ENCODE measurements at regions not wholly inside any gene's neighbourhood (a gene's known extent, or its start where the extent isn't known, plus 50 kb on each side); places are given as distances from the start of the nearest gene placed in this dataset.
"Not testable (repeated sequence)": the region's sequence is repeated elsewhere in the genome, so short reads cannot be mapped to it uniquely, and the experiment has no call there.

DNA sequence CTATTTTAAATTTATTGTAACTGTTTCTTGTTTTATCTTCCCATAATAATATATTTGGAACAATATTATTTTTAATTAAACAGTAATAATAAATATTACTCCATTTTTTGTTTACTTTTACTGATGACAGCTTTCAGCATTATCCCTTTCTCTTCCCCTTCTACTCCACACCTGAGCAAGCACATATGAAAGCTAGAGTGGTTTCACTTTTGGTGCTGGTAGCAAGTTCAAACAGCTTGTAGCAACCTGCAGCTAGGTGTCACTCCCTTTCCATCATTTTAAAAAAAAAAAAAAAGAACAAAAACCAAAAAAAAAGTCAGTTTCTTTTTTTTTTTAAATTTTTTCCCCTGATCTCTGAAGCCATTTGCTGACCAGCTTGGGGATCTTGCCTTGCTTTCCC is 801.8 kb downstream of the CCDC85A start:
- Mint-ChIP-seq H3K27ac (no peak overlapping the region), H3K27me3 (no peaks in the 10 kb centered on the region), H3K4me3 (no peak overlapping the region), H3K9me3 (peaks cover 16% of the 10 kb centered on the region), H3K36me3 (no peaks in the 10 kb centered on the region), H3K4me1 (ENCODE audit: low read depth) (no peaks in the 10 kb centered on the region)
- ChIA-PET POLR2A (no interaction called here), CTCF (no interaction called here)
- no peak for DNase-seq
- intact Hi-C loops (cut with micrococcal nuclease): no loop called here

DNA sequence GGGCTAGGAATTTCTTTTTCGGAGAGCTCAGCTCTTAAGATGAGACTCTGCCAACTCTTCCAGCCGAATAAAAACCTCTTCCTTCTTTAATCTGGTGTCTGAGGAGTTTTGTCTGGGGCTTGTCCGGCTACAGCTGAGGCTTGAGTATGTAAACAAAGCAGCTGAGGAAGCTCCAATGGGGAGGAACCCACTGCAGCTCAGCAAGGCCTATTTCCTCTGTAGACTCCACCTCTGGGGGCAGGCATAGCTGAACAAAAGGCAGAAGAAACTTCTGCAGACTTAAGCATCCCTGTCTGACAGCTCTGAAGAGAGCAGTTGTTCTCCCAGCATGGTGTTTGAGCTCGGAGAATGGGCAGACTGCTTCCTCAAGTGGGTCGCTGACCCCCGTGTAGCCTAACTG is 838.7 kb downstream of the CCDC85A start:
- POLR2A ChIA-PET: no interaction called here
- intact Hi-C loops (cut with micrococcal nuclease): no loop called here
- Mint-ChIP-seq H3K27ac (no peak overlapping the region), H3K4me1 (ENCODE audit: low read depth) (no peaks in the 10 kb centered on the region), H3K9me3 (peaks cover 35% of the 10 kb centered on the region), H3K27me3 (no peaks in the 10 kb centered on the region), H3K36me3 (no peaks in the 10 kb centered on the region), H3K4me3 (no peak overlapping the region)
- no peak for DNase-seq
- CTCF ChIA-PET: no interaction called here

DNA sequence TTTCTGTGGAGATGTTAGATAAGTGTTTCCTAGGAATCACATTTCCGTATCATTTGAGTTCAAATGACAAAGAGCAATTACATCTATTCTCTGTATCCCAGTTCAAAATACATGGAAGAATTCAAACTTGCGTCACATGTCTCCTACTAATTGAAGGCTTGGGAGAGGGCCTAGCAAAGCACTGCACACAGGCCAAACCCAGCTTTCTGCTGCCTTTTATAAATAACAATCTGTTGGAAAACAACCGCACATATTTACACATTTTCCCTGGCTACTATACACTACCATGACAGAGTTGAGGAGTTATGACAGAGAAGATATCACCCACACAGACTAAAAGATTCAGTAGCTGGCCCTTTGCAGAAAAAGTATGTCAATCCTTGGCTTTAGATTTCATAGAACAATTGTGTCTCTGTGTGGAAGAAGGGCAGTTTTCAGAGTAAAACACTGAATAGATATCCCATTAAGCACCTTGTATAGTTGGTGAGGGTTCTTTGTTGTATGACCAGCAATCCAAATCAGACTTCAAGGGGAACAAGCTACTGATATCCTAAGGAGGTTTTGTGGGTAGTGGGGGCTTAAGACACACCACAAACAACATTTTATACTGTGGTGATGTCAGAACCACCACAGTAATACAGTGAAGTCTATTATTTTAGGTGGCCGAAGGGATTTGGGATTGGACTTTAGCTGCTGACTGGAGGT is 861.3 kb downstream of the CCDC85A start:
- no peaks in the 10 kb centered on the region for H3K27me3 Mint-ChIP-seq
- ChIA-PET POLR2A (no interaction called here), CTCF (no interaction called here)
- no peaks in the 10 kb centered on the region for H3K36me3 Mint-ChIP-seq
- H3K27ac Mint-ChIP-seq: no peak overlapping the region
- H3K4me3 Mint-ChIP-seq: no peak overlapping the region
- no peak for DNase-seq
- peaks cover 18% of the 10 kb centered on the region for H3K9me3 Mint-ChIP-seq
- intact Hi-C loops (cut with micrococcal nuclease): no loop called here
- no peaks in the 10 kb centered on the region for H3K4me1 Mint-ChIP-seq (ENCODE audit: low read depth)

DNA sequence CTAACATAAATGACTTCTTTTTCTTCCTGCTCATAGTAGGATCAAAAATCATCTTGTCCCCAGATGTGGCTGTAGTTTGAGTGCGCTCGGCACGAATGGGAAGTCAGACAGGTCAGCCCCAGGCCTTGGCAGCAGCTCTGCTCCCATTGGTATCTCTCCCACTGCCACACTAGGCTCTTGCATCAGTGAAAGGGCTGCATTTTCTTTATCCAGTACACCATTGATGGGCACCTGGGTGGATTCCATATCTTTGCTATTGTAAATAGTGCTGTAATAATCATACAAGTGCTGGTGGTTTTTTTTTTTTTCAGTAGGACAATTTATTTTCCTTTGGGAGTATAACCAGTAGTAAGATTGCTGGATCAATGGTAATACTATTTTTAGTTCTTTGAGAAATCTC is 865.5 kb downstream of the CCDC85A start:
- no peak for DNase-seq
- ChIA-PET POLR2A (no interaction called here), CTCF (no interaction called here)
- Mint-ChIP-seq H3K4me1 (ENCODE audit: low read depth) (no peaks in the 10 kb centered on the region), H3K36me3 (no peaks in the 10 kb centered on the region), H3K27me3 (no peaks in the 10 kb centered on the region), H3K9me3 (peaks cover 16% of the 10 kb centered on the region), H3K4me3 (no peak overlapping the region), H3K27ac (no peak overlapping the region)
- intact Hi-C loops (cut with micrococcal nuclease): no loop called here

GRCh38 chr2:57050007-57050406 is 866.2 kb downstream of the CCDC85A start:
- no peaks in the 10 kb centered on the region for H3K27me3 Mint-ChIP-seq
- no peak for DNase-seq
- H3K9me3 Mint-ChIP-seq: peaks cover 16% of the 10 kb centered on the region
- ChIA-PET POLR2A (no interaction called here), CTCF (no interaction called here)
- H3K36me3 Mint-ChIP-seq: no peaks in the 10 kb centered on the region
- no peak overlapping the region for H3K4me3 Mint-ChIP-seq
- no peaks in the 10 kb centered on the region for H3K4me1 Mint-ChIP-seq (ENCODE audit: low read depth)
- no peak overlapping the region for H3K27ac Mint-ChIP-seq
- intact Hi-C loops (cut with micrococcal nuclease): no loop called here

- H3K4me1 Mint-ChIP-seq (ENCODE audit: low read depth); H3K4me3 Mint-ChIP-seq; H3K27me3 Mint-ChIP-seq; intact Hi-C loops (cut with micrococcal nuclease); H3K27ac Mint-ChIP-seq; CTCF ChIA-PET; H3K36me3 Mint-ChIP-seq; POLR2A ChIA-PET; DNase-seq: not testable (repeated sequence)
- H3K9me3 Mint-ChIP-seq: peaks cover 12% of the 10 kb centered on the region
These were observed 882.5 kb downstream of the CCDC85A start for GRCh38 chr2:57066301-57066700.

- Mint-ChIP-seq H3K4me3 (no peak overlapping the region), H3K36me3 (no peaks in the 10 kb centered on the region), H3K9me3 (peaks cover 20% of the 10 kb centered on the region), H3K27me3 (no peaks in the 10 kb centered on the region), H3K27ac (no peak overlapping the region), H3K4me1 (ENCODE audit: low read depth) (no peaks in the 10 kb centered on the region)
- ChIA-PET CTCF (no interaction called here), POLR2A (no interaction called here)
- DNase-seq: no peak
- intact Hi-C loops (cut with micrococcal nuclease): no loop called here
These were observed 891.4 kb downstream of the CCDC85A start for GRCh38 chr2:57075226-57075625.

DNA sequence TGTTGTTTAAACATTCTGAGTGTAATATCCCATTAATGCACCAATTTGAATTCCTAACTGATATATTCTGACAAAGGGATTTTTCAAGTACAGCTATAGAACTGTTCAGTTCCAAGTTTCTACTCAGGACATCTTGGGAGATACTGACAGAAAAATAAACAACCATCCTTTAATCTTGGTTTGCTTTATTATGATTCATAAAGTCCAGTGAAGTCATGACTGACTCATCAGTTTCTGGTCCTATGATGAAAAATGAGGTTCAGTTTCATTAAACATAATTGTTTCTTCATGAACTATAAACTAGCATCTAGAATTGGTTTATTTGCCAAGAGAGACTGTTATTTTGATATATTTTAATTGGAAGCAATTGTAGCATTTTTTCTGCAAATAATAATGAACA is 896.2 kb downstream of the CCDC85A start:
- H3K36me3 Mint-ChIP-seq: no peaks in the 10 kb centered on the region
- ChIA-PET CTCF (no interaction called here), POLR2A (interaction anchor here (1.0 kb wide), 1 partner anchor 12 kb away, joined by 3 read pairs; no protein-coding TSS in a partner anchor)
- peaks cover 22% of the 10 kb centered on the region for H3K9me3 Mint-ChIP-seq
- no peaks in the 10 kb centered on the region for H3K4me1 Mint-ChIP-seq (ENCODE audit: low read depth)
- no peaks in the 10 kb centered on the region for H3K27me3 Mint-ChIP-seq
- intact Hi-C loops (cut with micrococcal nuclease): no loop called here
- no peak for DNase-seq
- no peak overlapping the region for H3K27ac Mint-ChIP-seq
- no peak overlapping the region for H3K4me3 Mint-ChIP-seq

GRCh38 chr2:57084697-57085281 is 901.0 kb downstream of the CCDC85A start:
- Mint-ChIP-seq H3K4me3 (no peak overlapping the region), H3K36me3 (no peaks in the 10 kb centered on the region), H3K27me3 (no peaks in the 10 kb centered on the region), H3K9me3 (peaks cover 17% of the 10 kb centered on the region), H3K27ac (no peak overlapping the region), H3K4me1 (ENCODE audit: low read depth) (no peaks in the 10 kb centered on the region)
- CTCF ChIA-PET: no interaction called here
- intact Hi-C loops (cut with micrococcal nuclease): no loop called here
- POLR2A ChIA-PET: no interaction called here
- no peak for DNase-seq

DNA sequence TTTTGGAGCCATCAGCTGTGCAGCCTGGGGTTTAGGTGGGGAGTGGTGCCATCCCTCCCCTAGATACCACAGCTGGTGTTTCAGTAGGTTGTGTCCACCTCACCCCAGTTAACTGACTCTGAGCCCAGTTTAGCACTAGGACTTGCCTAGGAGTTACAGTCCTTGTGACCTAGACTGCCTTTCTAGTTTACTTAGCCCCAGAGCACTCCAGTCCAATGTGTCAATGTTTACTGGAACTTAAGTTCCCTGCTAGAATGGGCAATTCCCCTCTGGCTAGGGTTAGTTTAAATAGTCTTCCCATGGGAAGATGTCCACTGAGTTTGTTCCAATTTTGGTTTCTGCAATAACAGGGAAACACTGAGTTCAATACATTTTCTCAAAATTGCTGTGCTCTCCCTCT is 909.2 kb downstream of the CCDC85A start:
- Mint-ChIP-seq H3K9me3 (peaks cover 23% of the 10 kb centered on the region), H3K36me3 (no peaks in the 10 kb centered on the region), H3K27ac (no peak overlapping the region), H3K4me3 (no peak overlapping the region), H3K27me3 (no peaks in the 10 kb centered on the region), H3K4me1 (ENCODE audit: low read depth) (no peaks in the 10 kb centered on the region)
- intact Hi-C loops (cut with micrococcal nuclease): no loop called here
- POLR2A ChIA-PET: no interaction called here
- DNase-seq: no peak
- CTCF ChIA-PET: no interaction called here

- ChIA-PET POLR2A (no interaction called here), CTCF (no interaction called here)
- Mint-ChIP-seq H3K27ac (no peak overlapping the region), H3K36me3 (peaks cover 3% of the 10 kb centered on the region), H3K4me3 (no peak overlapping the region), H3K4me1 (ENCODE audit: low read depth) (no peaks in the 10 kb centered on the region), H3K27me3 (no peaks in the 10 kb centered on the region), H3K9me3 (peaks cover 46% of the 10 kb centered on the region)
- intact Hi-C loops (cut with micrococcal nuclease): no loop called here
- no peak for DNase-seq
These were observed 914.1 kb downstream of the CCDC85A start for GRCh38 chr2:57097855-57098254.

DNA sequence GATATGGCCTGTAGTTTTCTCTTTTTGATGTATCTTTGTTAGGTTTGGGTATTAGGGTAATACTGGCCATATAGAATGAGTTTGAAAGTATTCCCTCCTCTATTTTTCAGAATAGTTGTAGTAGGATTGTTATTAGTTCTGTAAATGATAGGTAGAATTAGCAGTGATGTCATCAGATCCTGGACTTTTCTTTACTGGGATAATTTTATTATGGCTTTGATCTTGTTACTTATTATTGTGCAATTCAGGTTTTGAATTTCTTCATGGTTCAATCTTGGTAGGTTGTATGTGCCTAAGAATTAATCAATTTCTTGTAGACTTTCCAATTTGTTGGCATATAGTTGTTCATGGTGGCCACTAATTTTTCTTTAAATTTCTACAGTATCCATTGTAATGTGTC is 916.6 kb downstream of the CCDC85A start:
- Mint-ChIP-seq H3K36me3 (peaks cover 3% of the 10 kb centered on the region), H3K4me1 (ENCODE audit: low read depth) (no peaks in the 10 kb centered on the region), H3K4me3 (no peak overlapping the region), H3K9me3 (peaks cover 32% of the 10 kb centered on the region), H3K27me3 (no peaks in the 10 kb centered on the region), H3K27ac (no peak overlapping the region)
- ChIA-PET POLR2A (no interaction called here), CTCF (no interaction called here)
- intact Hi-C loops (cut with micrococcal nuclease): no loop called here
- no peak for DNase-seq

DNA sequence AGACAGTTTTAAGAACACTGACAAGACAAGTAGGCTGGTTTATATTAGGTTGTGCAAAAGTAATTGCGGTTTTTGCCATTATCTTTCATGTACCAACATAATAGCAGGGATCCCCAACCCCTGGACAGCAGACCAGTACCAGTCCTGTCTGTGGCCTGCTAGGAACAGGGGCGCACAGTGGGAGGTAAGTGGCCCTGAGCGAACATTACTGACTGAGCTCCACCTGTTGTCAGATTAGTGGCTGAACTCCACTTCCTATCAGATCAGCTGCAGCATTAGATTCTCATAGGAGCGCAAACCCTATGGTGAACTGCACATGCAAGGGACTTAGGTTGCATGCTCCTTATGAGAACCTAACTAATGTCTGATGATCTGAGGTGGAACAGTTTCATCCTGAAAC is 921.9 kb downstream of the CCDC85A start:
- Mint-ChIP-seq H3K9me3 (peaks cover 34% of the 10 kb centered on the region), H3K27me3 (no peaks in the 10 kb centered on the region), H3K36me3 (no peaks in the 10 kb centered on the region), H3K4me3 (no peak overlapping the region), H3K27ac (no peak overlapping the region), H3K4me1 (ENCODE audit: low read depth) (no peaks in the 10 kb centered on the region)
- intact Hi-C loops (cut with micrococcal nuclease): no loop called here
- CTCF ChIA-PET: no interaction called here
- no peak for DNase-seq
- POLR2A ChIA-PET: no interaction called here
